GM19099 (cell line): ENCODE measurements at regions not wholly inside any gene's neighbourhood (a gene's known extent, or its start where the extent isn't known, plus 50 kb on each side); places are given as distances from the start of the nearest gene placed in this dataset.

Source experiments
- POLR2A ChIP-seq: IDR thresholded peaks from 3 replicates; pipeline ENCODE4 v1.6.1; 2011; ENCODE audit warnings: low read depth; ENCODE audit not compliant: insufficient read length; ENCODE audit errors: extremely low read depth

- TF ChIP-seq POLR2A, result no peak
These were observed 1172.9 kb upstream of the AUTS2 start for GRCh38 chr7:68425377-68425776.

- no peak for TF ChIP-seq POLR2A
These were observed 1168.7 kb upstream of the AUTS2 start for GRCh38 chr7:68429411-68430117.

GRCh38 chr7:68432585-68432984 is 1165.7 kb upstream of the AUTS2 start:
- TF ChIP-seq POLR2A, result no peak

- TF ChIP-seq POLR2A, result no peak
These were observed 1164.7 kb upstream of the AUTS2 start for GRCh38 chr7:68433462-68434070.

GRCh38 chr7:68434857-68435256 is 1163.4 kb upstream of the AUTS2 start:
- TF ChIP-seq POLR2A, result no peak

GRCh38 chr7:68438016-68438415 is 1160.3 kb upstream of the AUTS2 start:
- TF ChIP-seq POLR2A, result no peak

GRCh38 chr7:68438811-68439210 is 1159.5 kb upstream of the AUTS2 start:
- TF ChIP-seq POLR2A, result no peak

GRCh38 chr7:68439897-68440296 is 1158.4 kb upstream of the AUTS2 start:
- no peak for TF ChIP-seq POLR2A

- no peak for TF ChIP-seq POLR2A
These were observed 1157.4 kb upstream of the AUTS2 start for GRCh38 chr7:68440866-68441265.

GRCh38 chr7:68441645-68442044 is 1156.6 kb upstream of the AUTS2 start:
- no peak for TF ChIP-seq POLR2A

- TF ChIP-seq POLR2A, result no peak
These were observed 1155.2 kb upstream of the AUTS2 start for GRCh38 chr7:68442931-68443631.

GRCh38 chr7:68444042-68444441 is 1154.2 kb upstream of the AUTS2 start:
- TF ChIP-seq POLR2A, result no peak

GRCh38 chr7:68444956-68445355 is 1153.3 kb upstream of the AUTS2 start:
- TF ChIP-seq POLR2A, result no peak

GRCh38 chr7:68446183-68446582 is 1152.1 kb upstream of the AUTS2 start:
- no peak for TF ChIP-seq POLR2A

GRCh38 chr7:68449099-68449498 is 1149.2 kb upstream of the AUTS2 start:
- no peak for TF ChIP-seq POLR2A

- TF ChIP-seq POLR2A, result no peak
These were observed 1148.5 kb upstream of the AUTS2 start for GRCh38 chr7:68449816-68450215.
